Spleen (tissue), 7 donors: ENCODE measurements at regions not wholly inside any gene's neighbourhood (a gene's known extent, or its start where the extent isn't known, plus 50 kb on each side); places are given as distances from the start of the nearest gene placed in this dataset.

Source experiments
- POLR2AphosphoS5 ChIP-seq, 3 donors: sonication (generic); formaldehyde crosslinking; IDR thresholded peaks; one replicate each; pipeline ENCODE4 v1.5.1; 2017; ENCODE audit warnings: antibody characterized with exemption in 3 of 3
- TF ChIP-seq, protein P1 (sequence below), 11 experiments: fragments of 200-600 bp in 7 of 11; fragments of 450-650 bp in 4 of 11; sonication (generic) in 4 of 11; IDR thresholded peaks in 8 of 11; conservative IDR thresholded peaks in 3 of 11; 1 replicate in 7 of 11; 2 replicates in 4 of 11; pipeline versions ENCODE4 v1.4.0 to v1.8.0; 2016 to 2021; ENCODE audit warnings: antibody characterized with exemption in 11 of 11, inconsistent platforms in 4 of 11, mild to moderate bottlenecking in 1 of 11
- donor health status: DM: no; HTN: no; CAD: no; lungs with moderate emphysema.
- donor health status: DM: no; HTN: no; CAD: no.
- donor health status: DM: no; HTN: no; CAD: no.

- TF ChIP-seq, protein P1, sequence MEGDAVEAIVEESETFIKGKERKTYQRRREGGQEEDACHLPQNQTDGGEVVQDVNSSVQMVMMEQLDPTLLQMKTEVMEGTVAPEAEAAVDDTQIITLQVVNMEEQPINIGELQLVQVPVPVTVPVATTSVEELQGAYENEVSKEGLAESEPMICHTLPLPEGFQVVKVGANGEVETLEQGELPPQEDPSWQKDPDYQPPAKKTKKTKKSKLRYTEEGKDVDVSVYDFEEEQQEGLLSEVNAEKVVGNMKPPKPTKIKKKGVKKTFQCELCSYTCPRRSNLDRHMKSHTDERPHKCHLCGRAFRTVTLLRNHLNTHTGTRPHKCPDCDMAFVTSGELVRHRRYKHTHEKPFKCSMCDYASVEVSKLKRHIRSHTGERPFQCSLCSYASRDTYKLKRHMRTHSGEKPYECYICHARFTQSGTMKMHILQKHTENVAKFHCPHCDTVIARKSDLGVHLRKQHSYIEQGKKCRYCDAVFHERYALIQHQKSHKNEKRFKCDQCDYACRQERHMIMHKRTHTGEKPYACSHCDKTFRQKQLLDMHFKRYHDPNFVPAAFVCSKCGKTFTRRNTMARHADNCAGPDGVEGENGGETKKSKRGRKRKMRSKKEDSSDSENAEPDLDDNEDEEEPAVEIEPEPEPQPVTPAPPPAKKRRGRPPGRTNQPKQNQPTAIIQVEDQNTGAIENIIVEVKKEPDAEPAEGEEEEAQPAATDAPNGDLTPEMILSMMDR (IDR thresholded peaks at IDR 0.05 in 8 of 11, conservative IDR thresholded peaks at IDR 0.05 in 3 of 11) = no peak
- TF ChIP-seq POLR2AphosphoS5 (IDR thresholded peaks at IDR 0.05) = peak in 2 of 3 donors; percentile 43 to 85
Measured at GRCh38 chr1:182259229-182259872, 132.2 kb downstream of the GLUL start.
